Mesendoderm (in vitro differentiated cells): ENCODE measurements at regions not wholly inside any gene's neighbourhood (a gene's known extent, or its start where the extent isn't known, plus 50 kb on each side); places are given as distances from the start of the nearest gene placed in this dataset.

Source experiments
- DNase-seq: peaks from one replicate; pipeline ENCODE4 v3.0.0; 2013
- H2AK5ac ChIP-seq: 2 replicates; pipeline ENCODE4 v1.6.1; 2013; ENCODE audit warnings: low read length, inconsistent platforms
- H2BK120ac ChIP-seq: 2 replicates; pipeline ENCODE4 v1.6.1; 2013; ENCODE audit warnings: low read depth, mild to moderate bottlenecking, low read length, moderate library complexity, mixed read lengths
- H2BK15ac ChIP-seq: replicated peaks from 2 replicates; pipeline ENCODE4 v1.6.1; 2013; ENCODE audit warnings: low read depth, mild to moderate bottlenecking, moderate library complexity
- H2BK5ac ChIP-seq: 2 replicates; pipeline ENCODE4 v1.6.1; 2013; ENCODE audit warnings: low read length, inconsistent platforms
- H3K18ac ChIP-seq: 2 replicates; pipeline ENCODE4 v1.6.1; 2013; ENCODE audit warnings: mild to moderate bottlenecking, low read length, mixed read lengths
- H3K23ac ChIP-seq: one replicate; pipeline ENCODE4 v1.6.1; 2013; ENCODE audit warnings: low read length
- H3K27ac ChIP-seq: 2 replicates; pipeline ENCODE4 v1.5.1; 2013; ENCODE audit warnings: low read depth, mild to moderate bottlenecking, inconsistent platforms, low read length, moderate library complexity
- H3K27me3 ChIP-seq: 2 replicates; pipeline ENCODE4 v1.6.1; 2013; ENCODE audit warnings: low read length, control low read depth, mild to moderate bottlenecking, inconsistent platforms; ENCODE audit not compliant: insufficient read depth, poor library complexity
- H3K36me3 ChIP-seq: 2 replicates; pipeline ENCODE4 v1.6.1; 2013; ENCODE audit warnings: low read length, inconsistent platforms; ENCODE audit not compliant: control insufficient read depth, insufficient read depth
- H3K4ac ChIP-seq: one replicate; pipeline ENCODE4 v1.6.1; 2013; ENCODE audit warnings: low read depth, mild to moderate bottlenecking, low read length, moderate library complexity
- H3K4me1 ChIP-seq: 2 replicates; pipeline ENCODE4 v1.6.1; 2013; ENCODE audit warnings: low read depth, low read length, inconsistent platforms; ENCODE audit not compliant: control insufficient read depth
- H3K4me2 ChIP-seq: 2 replicates; pipeline ENCODE4 v1.6.1; 2013; ENCODE audit warnings: low read length
- H3K4me3 ChIP-seq: 2 replicates; pipeline ENCODE4 v1.5.1; 2013; ENCODE audit warnings: mild to moderate bottlenecking, low read length
- H3K56ac ChIP-seq: one replicate; pipeline ENCODE4 v1.6.1; 2013; ENCODE audit warnings: low read length
- H3K79me1 ChIP-seq: 2 replicates; pipeline ENCODE4 v1.6.1; 2013; ENCODE audit warnings: low read length, inconsistent platforms
- H3K79me2 ChIP-seq: 2 replicates; pipeline ENCODE4 v1.6.1; 2013; ENCODE audit warnings: mild to moderate bottlenecking, low read length; ENCODE audit not compliant: control insufficient read depth, insufficient read depth
- H3K9ac ChIP-seq: 2 replicates; pipeline ENCODE4 v1.6.1; 2013; ENCODE audit warnings: low read length, inconsistent platforms
- H4K5ac ChIP-seq: one replicate; pipeline ENCODE4 v1.6.1; 2013; ENCODE audit warnings: low read length
- H4K8ac ChIP-seq: one replicate; pipeline ENCODE4 v1.6.1; 2013; ENCODE audit warnings: low read depth, mild to moderate bottlenecking, control low read depth, low read length, moderate library complexity
- WGBS: extraction: QIAGEN DNeasy Blood & Tissue Kit; methylation state at CpG from one replicate; pipeline ENCODE4 v1.1.7; 2013; ENCODE audit warnings: low lambda C conversion rate, missing lambda C conversion rate; ENCODE audit not compliant: insufficient coverage; ENCODE audit errors: extremely low coverage; 5-methylcytosine and 5-hydroxymethylcytosine counted together

DNA sequence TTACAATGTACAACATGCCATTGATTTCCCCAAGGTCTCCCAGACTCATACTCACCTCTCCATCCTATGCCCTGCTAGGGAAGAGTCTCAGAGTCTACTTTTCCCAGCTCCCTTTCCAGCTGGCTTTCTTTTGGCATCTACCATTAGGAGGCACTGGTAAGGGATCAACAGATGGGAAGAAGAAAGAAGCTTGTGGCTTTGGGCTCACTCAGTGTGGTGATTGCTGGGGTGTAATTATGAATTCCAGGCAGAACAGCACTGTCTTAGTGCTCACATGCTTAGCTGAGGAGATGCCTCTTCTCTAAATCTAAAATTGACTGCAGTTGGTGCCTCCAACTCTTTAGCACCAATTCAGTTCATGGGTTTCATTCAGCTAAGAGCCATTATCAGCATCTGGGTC lies 330.0 kb downstream of the PSAT1 start:
- H3K36me3 ChIP-seq: no peaks in the 10 kb centered on the region
- no peak overlapping the region for H3K9ac ChIP-seq
- no peak overlapping the region for H2BK5ac ChIP-seq
- H4K8ac ChIP-seq: no peak overlapping the region
- DNase-seq: no peak
- H3K56ac ChIP-seq: no peak overlapping the region
- H3K27ac ChIP-seq: no peak overlapping the region
- H3K27me3 ChIP-seq: no peaks in the 10 kb centered on the region
- no peak overlapping the region for H3K4me3 ChIP-seq
- H2BK120ac ChIP-seq: no peak overlapping the region
- H3K79me1 ChIP-seq: no peaks in the 10 kb centered on the region
- H3K4ac ChIP-seq: no peak overlapping the region
- H3K18ac ChIP-seq: no peak overlapping the region
- H3K4me1 ChIP-seq: no peaks in the 10 kb centered on the region
- H4K5ac ChIP-seq: no peak overlapping the region
- no peak overlapping the region for H2BK15ac ChIP-seq
- no peak overlapping the region for H2AK5ac ChIP-seq
- H3K4me2 ChIP-seq: no peak overlapping the region
- H3K79me2 ChIP-seq: no peaks in the 10 kb centered on the region
- no peak overlapping the region for H3K23ac ChIP-seq

DNA sequence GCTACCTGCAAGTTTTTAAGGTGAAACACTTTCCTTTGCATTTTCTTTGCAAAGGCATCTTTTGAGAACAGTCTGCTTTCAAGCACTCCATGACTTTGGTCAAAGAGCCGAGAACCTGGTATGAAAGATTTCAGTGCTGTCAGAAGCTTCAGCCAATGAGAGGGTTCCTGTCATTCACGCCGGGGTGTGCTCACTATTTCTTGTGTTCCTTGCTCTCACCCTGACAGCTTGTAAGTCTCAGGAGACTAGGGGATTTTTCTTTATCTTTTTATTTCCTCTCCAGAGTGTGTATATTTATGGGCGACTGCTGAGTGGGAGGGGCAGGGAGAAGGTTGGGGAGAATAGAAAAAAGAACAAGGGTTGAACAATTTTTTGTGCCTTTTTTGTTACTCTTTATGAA lies 334.0 kb downstream of the PSAT1 start:
- WGBS: no CpG with 5 or more reads among the region's 4 CpGs

DNA sequence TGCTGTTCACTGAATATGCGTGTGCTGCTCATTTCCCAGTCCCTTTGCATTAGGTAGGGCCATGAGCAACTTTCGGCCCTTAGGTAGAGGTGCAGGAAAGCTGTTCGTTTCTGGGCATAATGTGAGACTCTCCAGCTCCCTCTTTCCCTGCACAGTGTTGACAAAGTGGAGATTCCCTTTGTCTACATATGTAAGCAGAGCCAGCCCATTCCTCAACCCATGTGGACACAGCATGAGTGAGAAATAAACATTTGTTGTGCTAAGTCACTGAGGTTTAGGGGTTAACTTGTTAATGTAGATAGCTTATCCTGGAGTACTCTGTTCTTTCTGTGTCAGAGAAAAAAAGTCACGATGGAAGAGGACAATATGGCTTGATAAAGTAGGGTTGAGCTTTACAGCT lies 343.8 kb downstream of the PSAT1 start:
- WGBS: no CpG with 5 or more reads among the region's 4 CpGs
- Histone ChIP-seq H3K79me2 (no peaks in the 10 kb centered on the region), H3K27ac (no peak overlapping the region), H3K4me3 (no peak overlapping the region), H4K8ac (no peak overlapping the region), H2BK15ac (no peak overlapping the region), H3K79me1 (no peaks in the 10 kb centered on the region), H3K18ac (no peak overlapping the region), H3K27me3 (no peaks in the 10 kb centered on the region), H3K23ac (no peak overlapping the region), H3K9ac (no peak overlapping the region), H2AK5ac (no peak overlapping the region), H3K4me1 (peaks cover 2% of the 10 kb centered on the region), H3K36me3 (no peaks in the 10 kb centered on the region), H2BK5ac (no peak overlapping the region), H3K56ac (no peak overlapping the region), H2BK120ac (no peak overlapping the region), H4K5ac (no peak overlapping the region), H3K4me2 (no peak overlapping the region), H3K4ac (no peak overlapping the region)
- peak; percentile 68 for DNase-seq

More for the DNA sequence above, 334.0 kb downstream of the PSAT1 start:
- no peak overlapping the region for H3K23ac ChIP-seq
- H3K56ac ChIP-seq: no peak overlapping the region
- H3K4me2 ChIP-seq: no peak overlapping the region
- no peak overlapping the region for H3K4me3 ChIP-seq
- H3K4ac ChIP-seq: no peak overlapping the region
- H3K18ac ChIP-seq: no peak overlapping the region
- H3K79me1 ChIP-seq: no peaks in the 10 kb centered on the region
- no peaks in the 10 kb centered on the region for H3K4me1 ChIP-seq
- H3K36me3 ChIP-seq: no peaks in the 10 kb centered on the region
- no peak overlapping the region for H3K9ac ChIP-seq
- H2AK5ac ChIP-seq: no peak overlapping the region
- H3K27ac ChIP-seq: no peak overlapping the region
- no peak overlapping the region for H2BK5ac ChIP-seq
- no peak overlapping the region for H4K8ac ChIP-seq
- H2BK15ac ChIP-seq: no peak overlapping the region
- no peak overlapping the region for H4K5ac ChIP-seq
- no peak for DNase-seq
- H3K27me3 ChIP-seq: no peaks in the 10 kb centered on the region
- H3K79me2 ChIP-seq: no peaks in the 10 kb centered on the region
- H2BK120ac ChIP-seq: no peak overlapping the region

DNA sequence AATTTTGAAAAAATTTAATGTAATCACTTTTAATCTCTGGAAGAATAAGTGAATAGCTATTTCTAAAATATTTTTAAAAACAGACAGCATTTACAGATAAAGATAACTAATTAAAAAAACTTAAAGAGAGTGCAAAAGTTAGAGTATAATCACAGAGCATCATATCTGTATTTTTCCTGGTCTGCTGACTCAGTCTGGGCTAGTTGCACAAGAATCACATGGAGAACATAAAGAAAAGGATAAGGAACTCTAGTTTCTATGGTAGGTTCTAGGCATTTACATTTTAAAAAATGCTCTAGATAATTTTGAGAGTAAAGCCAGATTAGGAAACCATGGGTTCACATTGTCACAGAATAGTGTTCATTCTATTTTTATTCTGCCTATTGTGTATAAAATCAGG lies 347.4 kb downstream of the PSAT1 start:
- no peak overlapping the region for H2BK5ac ChIP-seq
- H2BK120ac ChIP-seq: no peak overlapping the region
- H3K27ac ChIP-seq: no peak overlapping the region
- H3K4me1 ChIP-seq: peaks cover 2% of the 10 kb centered on the region
- no peak overlapping the region for H3K4ac ChIP-seq
- H4K5ac ChIP-seq: no peak overlapping the region
- H2BK15ac ChIP-seq: no peak overlapping the region
- H3K4me2 ChIP-seq: no peak overlapping the region
- no peak for DNase-seq
- no peak overlapping the region for H4K8ac ChIP-seq
- H3K27me3 ChIP-seq: no peaks in the 10 kb centered on the region
- no peak overlapping the region for H3K23ac ChIP-seq
- no peak overlapping the region for H3K4me3 ChIP-seq
- H3K36me3 ChIP-seq: no peaks in the 10 kb centered on the region
- H3K18ac ChIP-seq: no peak overlapping the region
- H3K56ac ChIP-seq: no peak overlapping the region
- no peaks in the 10 kb centered on the region for H3K79me2 ChIP-seq
- H3K9ac ChIP-seq: no peak overlapping the region
- no peaks in the 10 kb centered on the region for H3K79me1 ChIP-seq
- no peak overlapping the region for H2AK5ac ChIP-seq

DNA sequence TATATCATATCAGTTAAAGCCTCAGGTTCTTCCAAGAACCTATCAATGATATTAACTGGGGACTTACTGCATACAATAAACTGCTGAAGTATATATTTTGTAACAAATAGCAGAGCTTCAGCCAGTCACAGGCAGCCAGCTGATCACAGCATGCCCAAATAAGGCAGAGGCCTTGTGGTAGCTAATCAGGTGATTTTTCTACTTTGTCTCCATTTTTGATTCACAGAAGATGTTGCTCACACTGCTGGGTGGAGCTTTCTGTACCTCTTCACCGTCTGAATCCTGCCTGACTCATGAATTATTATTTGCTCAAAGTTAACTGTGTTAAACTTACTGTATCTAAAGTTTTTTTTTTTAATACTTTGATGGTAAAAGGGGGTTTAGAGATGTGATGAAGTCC lies 357.4 kb downstream of the PSAT1 start:
- no peaks in the 10 kb centered on the region for H3K27me3 ChIP-seq
- no peak overlapping the region for H3K4me2 ChIP-seq
- H2AK5ac ChIP-seq: no peak overlapping the region
- H3K4ac ChIP-seq: no peak overlapping the region
- H3K79me2 ChIP-seq: no peaks in the 10 kb centered on the region
- H2BK5ac ChIP-seq: no peak overlapping the region
- H3K36me3 ChIP-seq: no peaks in the 10 kb centered on the region
- no peak overlapping the region for H3K56ac ChIP-seq
- WGBS: no CpG with 5 or more reads among the region's 1 CpG
- H3K18ac ChIP-seq: no peak overlapping the region
- H3K4me1 ChIP-seq: no peaks in the 10 kb centered on the region
- no peak overlapping the region for H3K9ac ChIP-seq
- H2BK120ac ChIP-seq: no peak overlapping the region
- no peak overlapping the region for H3K4me3 ChIP-seq
- H3K27ac ChIP-seq: no peak overlapping the region
- no peak for DNase-seq
- H3K23ac ChIP-seq: no peak overlapping the region
- no peak overlapping the region for H4K5ac ChIP-seq
- H4K8ac ChIP-seq: no peak overlapping the region
- no peak overlapping the region for H2BK15ac ChIP-seq
- H3K79me1 ChIP-seq: no peaks in the 10 kb centered on the region

DNA sequence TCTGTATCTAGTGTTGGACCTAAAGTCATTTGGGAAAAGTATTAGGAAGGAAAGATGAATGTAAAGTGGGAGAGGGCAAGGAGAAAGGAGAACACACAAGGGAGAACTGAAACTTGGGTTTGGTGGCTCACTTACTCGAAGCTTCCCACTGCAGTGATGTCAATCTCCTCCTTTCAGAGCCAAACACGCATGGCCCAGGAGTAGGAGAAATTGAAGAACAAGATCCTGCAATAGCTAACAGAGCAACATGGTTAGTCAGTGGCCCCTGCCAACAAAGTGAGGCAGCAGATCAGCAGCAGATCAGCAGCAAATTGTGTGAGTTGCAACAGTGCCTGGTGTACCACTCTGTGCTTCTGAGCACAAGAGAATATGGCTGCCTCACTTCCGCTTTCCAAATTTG lies 366.4 kb downstream of the PSAT1 start:
- H3K4me3 ChIP-seq: no peak overlapping the region
- no peaks in the 10 kb centered on the region for H3K79me2 ChIP-seq
- no peak overlapping the region for H3K4ac ChIP-seq
- no peaks in the 10 kb centered on the region for H3K79me1 ChIP-seq
- no peak overlapping the region for H3K18ac ChIP-seq
- DNase-seq: no peak
- no peak overlapping the region for H3K4me2 ChIP-seq
- H3K27ac ChIP-seq: no peak overlapping the region
- H4K5ac ChIP-seq: no peak overlapping the region
- no peak overlapping the region for H3K9ac ChIP-seq
- no peak overlapping the region for H2BK5ac ChIP-seq
- no peaks in the 10 kb centered on the region for H3K27me3 ChIP-seq
- no peak overlapping the region for H2BK15ac ChIP-seq
- no peak overlapping the region for H4K8ac ChIP-seq
- peaks cover 2% of the 10 kb centered on the region for H3K4me1 ChIP-seq
- no peak overlapping the region for H2AK5ac ChIP-seq
- H3K23ac ChIP-seq: peak overlapping the region; percentile 11
- no peak overlapping the region for H2BK120ac ChIP-seq
- H3K36me3 ChIP-seq: no peaks in the 10 kb centered on the region
- H3K56ac ChIP-seq: no peak overlapping the region
- WGBS: no CpG with 5 or more reads among the region's 3 CpGs
